GM18505 (cell line): ENCODE measurements at regions not wholly inside any gene's neighbourhood (a gene's known extent, or its start where the extent isn't known, plus 50 kb on each side); places are given as distances from the start of the nearest gene placed in this dataset.
"Not testable (repeated sequence)": the region's sequence is repeated elsewhere in the genome, so short reads cannot be mapped to it uniquely, and the experiment has no call there.

Experiments used
- ATAC-seq: cut with Tn5 transposase; IDR thresholded peaks from one replicate; pipeline ENCODE4 v1.9.1; 2021; ENCODE audit not compliant: unreplicated experiment
- POLR2A ChIP-seq: IDR thresholded peaks from 4 replicates; pipeline ENCODE4 v1.6.1; 2011; ENCODE audit warnings: borderline replicate concordance; ENCODE audit not compliant: insufficient read depth, insufficient read length; ENCODE audit errors: extremely low read depth

GRCh38 chr6:141829566-141830360 is 303.0 kb upstream of the GJE1 start:
- no peak for TF ChIP-seq POLR2A
- ATAC-seq, result no peak

GRCh38 chr6:141824350-141824749 is 308.4 kb upstream of the GJE1 start:
- no peak for ATAC-seq
- no peak for TF ChIP-seq POLR2A

GRCh38 chr6:141815039-141815438 is 317.7 kb upstream of the GJE1 start:
- not testable (repeated sequence) for ATAC-seq

GRCh38 chr6:141809901-141810300 is 322.8 kb upstream of the GJE1 start:
- no peak for ATAC-seq
- no peak for TF ChIP-seq POLR2A

- ATAC-seq, result no peak
- no peak for TF ChIP-seq POLR2A
Measured at GRCh38 chr6:141808662-141809061, 324.1 kb upstream of the GJE1 start.

GRCh38 chr6:141800973-141801372 is 331.8 kb upstream of the GJE1 start:
- not testable (repeated sequence) for ATAC-seq

- no peak for ATAC-seq
- no peak for TF ChIP-seq POLR2A
Measured at GRCh38 chr6:141790921-141791320, 341.8 kb upstream of the GJE1 start.

GRCh38 chr6:141788096-141788495 is 344.6 kb upstream of the GJE1 start:
- no peak for TF ChIP-seq POLR2A
- ATAC-seq, result no peak

GRCh38 chr6:141783585-141783984 is 349.1 kb upstream of the GJE1 start:
- no peak for TF ChIP-seq POLR2A
- no peak for ATAC-seq

GRCh38 chr6:141780296-141780695 is 352.4 kb upstream of the GJE1 start:
- no peak for TF ChIP-seq POLR2A
- ATAC-seq, result no peak

GRCh38 chr6:141764388-141764787 is 368.3 kb upstream of the GJE1 start:
- no peak for TF ChIP-seq POLR2A
- ATAC-seq, result no peak

- ATAC-seq, result no peak
- no peak for TF ChIP-seq POLR2A
Measured at GRCh38 chr6:141758430-141758829, 374.3 kb upstream of the GJE1 start.

GRCh38 chr6:141753180-141753579 is 379.5 kb upstream of the GJE1 start:
- TF ChIP-seq POLR2A, result no peak
- no peak for ATAC-seq

GRCh38 chr6:141752677-141753076 is 380.0 kb upstream of the GJE1 start:
- TF ChIP-seq POLR2A, result no peak
- ATAC-seq, result no peak

- ATAC-seq, result not testable (repeated sequence)
Measured at GRCh38 chr6:141746324-141746723, 386.4 kb upstream of the GJE1 start.

- ATAC-seq, result no peak
- no peak for TF ChIP-seq POLR2A
Measured at GRCh38 chr6:141744971-141745370, 387.8 kb upstream of the GJE1 start.
